Neuron (in vitro differentiated cells): ENCODE measurements at regions not wholly inside any gene's neighbourhood (a gene's known extent, or its start where the extent isn't known, plus 50 kb on each side); places are given as distances from the start of the nearest gene placed in this dataset.
"Not testable (repeated sequence)": the region's sequence is repeated elsewhere in the genome, so short reads cannot be mapped to it uniquely, and the experiment has no call there.

Experiments used
- H2AFZ ChIP-seq: one replicate; pipeline ENCODE4 v1.6.1; 2013; ENCODE audit warnings: low read depth, mild to moderate bottlenecking, inconsistent platforms, low read length, moderate library complexity
- H3K27me3 ChIP-seq: one replicate; pipeline ENCODE4 v1.6.1; 2013; ENCODE audit warnings: low read length; ENCODE audit not compliant: insufficient read depth
- H3K36me3 ChIP-seq: one replicate; pipeline ENCODE4 v1.6.1; 2013; ENCODE audit warnings: low read length; ENCODE audit not compliant: insufficient read depth
- H3K4me1 ChIP-seq: one replicate; pipeline ENCODE4 v1.6.1; 2013; ENCODE audit warnings: low read length; ENCODE audit not compliant: insufficient read depth
- H3K4me3 ChIP-seq: 2 replicates; pipeline ENCODE4 v1.5.1; 2013; ENCODE audit warnings: mild to moderate bottlenecking, low read length, moderate library complexity
- H3K9me3 ChIP-seq: one replicate; pipeline ENCODE4 v1.6.1; 2013; ENCODE audit warnings: low read length

DNA sequence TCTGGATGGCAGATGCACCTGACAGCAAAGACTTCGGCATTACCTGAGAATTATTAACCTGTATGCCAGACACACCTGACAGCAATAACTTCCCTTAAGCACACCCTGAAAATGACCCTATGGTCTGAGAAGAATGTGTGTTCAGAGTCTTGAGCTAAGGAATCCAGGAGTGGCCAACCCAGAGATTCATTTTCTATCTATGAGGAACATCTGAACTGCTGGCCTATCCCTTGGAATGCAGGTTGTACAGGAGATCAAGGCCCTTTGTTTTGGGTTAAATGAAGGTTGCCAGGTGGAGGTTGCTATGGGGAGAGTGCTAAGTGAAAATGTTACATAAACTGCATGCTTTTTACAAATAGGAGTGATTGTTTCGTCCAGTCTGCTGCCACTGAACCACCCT, 200.9 kb upstream of the MEIS1 start:
- H3K4me1 ChIP-seq = no peaks in the 10 kb centered on the region
- H3K9me3 ChIP-seq = no peaks in the 10 kb centered on the region
- H3K36me3 ChIP-seq = no peaks in the 10 kb centered on the region
- no peak overlapping the region for H2AFZ ChIP-seq
- H3K4me3 ChIP-seq = no peak overlapping the region
- H3K27me3 ChIP-seq = no peaks in the 10 kb centered on the region

DNA sequence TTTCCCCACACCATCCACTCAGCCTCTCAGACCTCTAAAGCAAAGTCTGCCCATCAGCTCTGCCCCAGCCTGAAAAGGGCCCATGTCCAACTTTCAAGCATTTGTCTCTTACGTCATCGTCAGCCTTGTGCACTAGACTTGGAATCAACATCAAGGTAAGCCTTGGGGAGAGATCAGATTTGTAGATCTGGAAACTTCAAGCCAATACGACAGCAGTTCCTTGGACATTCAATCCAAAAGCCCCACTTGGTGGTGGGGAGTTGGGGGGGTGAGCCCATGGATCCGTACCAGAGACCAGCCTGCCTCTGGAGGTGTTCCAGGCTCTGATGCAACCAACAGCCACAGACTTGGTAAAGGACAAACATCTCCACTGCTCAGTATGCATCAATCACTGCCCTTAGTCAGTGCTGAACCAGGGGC, 206.8 kb upstream of the MEIS1 start:
- no peaks in the 10 kb centered on the region for H3K36me3 ChIP-seq
- no peaks in the 10 kb centered on the region for H3K27me3 ChIP-seq
- no peak overlapping the region for H2AFZ ChIP-seq
- no peak overlapping the region for H3K4me3 ChIP-seq
- H3K4me1 ChIP-seq = no peaks in the 10 kb centered on the region
- no peaks in the 10 kb centered on the region for H3K9me3 ChIP-seq

DNA sequence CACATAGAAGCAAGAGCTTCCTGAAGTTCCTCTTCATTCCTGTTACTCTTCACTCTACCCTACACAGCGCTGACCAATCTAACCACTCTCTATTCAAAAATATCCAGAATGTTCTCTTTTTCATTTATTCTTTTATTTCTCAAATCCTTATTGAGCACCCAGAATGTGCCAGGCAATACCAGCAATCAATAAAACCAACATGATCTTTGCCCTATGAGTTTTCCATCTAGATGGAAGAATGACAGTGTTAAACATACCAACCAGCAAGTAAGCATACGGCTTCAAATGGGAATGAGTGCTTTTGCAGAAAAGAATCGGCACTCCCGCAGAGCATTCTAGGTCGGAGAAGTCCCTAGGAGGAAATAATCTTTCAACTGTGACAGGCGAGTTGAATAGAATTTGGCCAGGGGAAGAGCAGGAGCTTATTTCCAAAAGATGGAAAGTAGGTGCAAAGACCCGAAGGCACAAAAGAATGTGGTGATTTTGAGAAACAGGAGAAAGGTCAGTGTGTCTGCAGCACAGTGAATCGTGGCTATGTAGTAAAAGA, 217.8 kb upstream of the MEIS1 start:
- no peaks in the 10 kb centered on the region for H3K4me1 ChIP-seq
- H3K36me3 ChIP-seq = no peaks in the 10 kb centered on the region
- H3K9me3 ChIP-seq = no peaks in the 10 kb centered on the region
- no peak overlapping the region for H3K4me3 ChIP-seq
- H2AFZ ChIP-seq = no peak overlapping the region
- no peaks in the 10 kb centered on the region for H3K27me3 ChIP-seq

DNA sequence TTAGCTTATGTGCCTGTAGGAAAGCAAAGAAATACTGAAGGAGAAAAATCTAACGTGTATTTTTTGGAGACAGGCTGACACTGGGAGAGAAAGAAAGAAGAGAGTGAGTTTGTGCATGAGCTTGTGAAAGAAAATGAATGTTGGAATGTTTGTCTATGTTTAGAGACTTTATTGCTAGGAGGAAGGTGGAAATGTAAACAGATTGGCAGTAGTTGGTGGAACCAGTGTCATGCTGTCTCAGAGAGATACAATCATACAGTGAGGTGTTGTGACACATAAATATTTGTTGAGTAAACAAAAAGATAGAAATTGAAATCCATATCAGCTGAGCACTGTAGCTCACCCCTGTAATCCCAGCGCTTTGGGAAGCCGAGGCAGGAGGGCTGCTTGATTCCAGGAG, 222.2 kb upstream of the MEIS1 start:
- Histone ChIP-seq H2AFZ (no peak overlapping the region), H3K9me3 (no peaks in the 10 kb centered on the region), H3K27me3 (no peaks in the 10 kb centered on the region), H3K4me1 (no peaks in the 10 kb centered on the region), H3K36me3 (no peaks in the 10 kb centered on the region), H3K4me3 (no peak overlapping the region)

DNA sequence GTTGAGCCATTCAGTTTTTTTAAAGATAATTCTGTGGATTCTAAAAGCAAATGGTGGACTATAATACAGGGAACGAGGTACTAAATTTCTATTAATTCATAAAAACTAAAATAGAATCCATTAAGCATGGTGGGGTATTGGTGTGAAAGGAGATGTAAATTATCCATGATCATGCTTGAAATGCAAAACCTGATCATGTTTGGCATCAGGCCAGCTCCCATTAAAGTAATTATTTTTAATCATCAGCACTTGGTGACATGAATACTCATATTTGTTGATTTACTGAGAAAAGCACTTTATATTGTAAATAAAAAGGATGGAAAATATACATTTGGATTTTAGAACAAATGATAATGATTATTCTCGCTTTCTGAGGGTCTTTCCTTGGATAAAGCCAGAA, 232.3 kb upstream of the MEIS1 start:
- no peaks in the 10 kb centered on the region for H3K36me3 ChIP-seq

DNA sequence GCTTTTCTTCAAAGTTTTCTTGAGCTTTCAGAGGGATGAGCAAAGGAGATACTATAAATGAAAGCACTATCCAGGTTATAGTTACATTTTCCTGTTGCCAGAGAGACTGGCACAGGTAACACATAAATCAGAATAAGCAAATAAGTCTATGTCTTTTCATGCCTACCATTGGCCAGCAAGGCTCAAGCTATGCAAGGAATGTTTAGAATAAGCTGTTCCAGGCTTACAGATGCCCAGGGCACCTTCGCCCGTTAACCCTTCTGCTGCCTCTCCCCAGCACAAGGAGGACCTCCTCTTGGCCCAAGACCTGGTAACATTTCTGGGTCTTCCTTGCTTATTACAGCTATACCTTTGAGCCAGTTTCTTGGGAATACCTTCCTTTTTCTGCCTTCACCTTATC, 233.7 kb upstream of the MEIS1 start:
- Histone ChIP-seq H3K27me3 (no peaks in the 10 kb centered on the region), H3K4me3 (no peak overlapping the region), H3K4me1 (no peaks in the 10 kb centered on the region), H3K9me3 (no peaks in the 10 kb centered on the region), H3K36me3 (no peaks in the 10 kb centered on the region), H2AFZ (no peak overlapping the region)

More for the DNA sequence above, 232.3 kb upstream of the MEIS1 start:
- Histone ChIP-seq H3K4me3 (no peak overlapping the region), H3K9me3 (no peaks in the 10 kb centered on the region), H3K4me1 (no peaks in the 10 kb centered on the region), H2AFZ (no peak overlapping the region), H3K27me3 (no peaks in the 10 kb centered on the region)

DNA sequence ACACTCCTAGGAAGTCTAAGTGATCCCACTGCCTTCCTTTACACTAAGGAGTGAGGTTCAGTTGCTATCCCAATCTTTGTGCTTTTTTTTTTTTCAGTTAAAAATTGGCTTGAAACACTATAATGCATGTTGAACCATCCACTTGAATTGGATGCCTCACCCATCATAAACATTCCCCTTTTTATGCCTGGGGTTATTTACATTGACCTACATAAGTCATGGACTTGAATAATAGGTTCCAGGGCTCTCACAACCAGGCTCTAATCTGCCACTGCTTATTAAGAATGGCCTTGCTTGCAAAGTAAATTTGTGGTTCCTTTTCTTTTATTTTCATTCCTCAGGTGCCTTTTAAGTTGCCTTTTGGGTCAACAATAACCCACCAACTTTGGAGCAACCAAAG, 236.1 kb upstream of the MEIS1 start:
- Histone ChIP-seq H3K9me3 (no peaks in the 10 kb centered on the region), H3K27me3 (no peaks in the 10 kb centered on the region), H2AFZ (no peak overlapping the region), H3K4me1 (no peaks in the 10 kb centered on the region), H3K36me3 (no peaks in the 10 kb centered on the region), H3K4me3 (no peak overlapping the region)

DNA sequence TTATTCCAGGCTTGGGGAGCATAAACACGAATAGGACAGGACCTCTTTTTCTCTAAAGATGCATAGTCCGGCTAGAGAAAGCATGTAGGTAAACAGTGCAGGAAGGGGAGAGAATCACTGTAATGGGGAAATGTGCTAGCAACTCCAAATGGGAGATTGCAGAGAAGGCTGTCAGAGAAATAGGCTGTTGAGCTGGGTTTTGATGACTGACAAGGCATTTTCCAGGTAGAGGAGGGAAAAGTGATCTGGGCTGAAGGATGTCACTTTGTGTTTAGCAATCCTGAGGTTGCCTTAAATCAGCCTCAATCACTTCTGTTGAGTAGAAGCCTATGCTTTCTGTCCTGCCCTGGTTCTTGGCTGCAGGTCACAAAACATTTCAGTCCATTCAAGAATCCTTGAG, 242.0 kb upstream of the MEIS1 start:
- no peaks in the 10 kb centered on the region for H3K27me3 ChIP-seq
- H3K4me3 ChIP-seq = no peak overlapping the region
- H3K4me1 ChIP-seq = no peaks in the 10 kb centered on the region

DNA sequence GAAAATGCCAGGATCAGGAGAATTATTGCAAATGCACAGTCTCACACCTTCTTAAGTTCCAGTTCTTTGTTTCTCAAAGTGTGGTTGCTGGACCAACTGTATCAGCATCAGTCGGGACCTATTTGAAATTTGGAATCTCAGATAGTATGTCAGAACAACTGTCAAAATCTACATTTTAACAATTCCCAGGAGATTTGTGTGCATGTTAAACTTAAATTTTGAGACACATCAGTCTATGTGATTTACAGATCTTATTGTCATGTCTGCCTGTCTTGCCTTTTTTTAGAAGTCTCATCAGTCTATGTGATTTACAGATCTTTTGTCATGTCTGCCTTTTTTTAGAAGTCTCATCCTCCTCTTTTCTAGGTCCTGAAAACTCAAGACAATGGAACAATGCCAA, 243.6 kb upstream of the MEIS1 start:
- no peak overlapping the region for H2AFZ ChIP-seq
- no peaks in the 10 kb centered on the region for H3K27me3 ChIP-seq
- no peaks in the 10 kb centered on the region for H3K4me1 ChIP-seq
- H3K9me3 ChIP-seq = no peaks in the 10 kb centered on the region
- H3K4me3 ChIP-seq = no peak overlapping the region
- H3K36me3 ChIP-seq = no peaks in the 10 kb centered on the region

More for the DNA sequence above, 242.0 kb upstream of the MEIS1 start:
- no peak overlapping the region for H2AFZ ChIP-seq
- H3K36me3 ChIP-seq = no peaks in the 10 kb centered on the region
- no peaks in the 10 kb centered on the region for H3K9me3 ChIP-seq

DNA sequence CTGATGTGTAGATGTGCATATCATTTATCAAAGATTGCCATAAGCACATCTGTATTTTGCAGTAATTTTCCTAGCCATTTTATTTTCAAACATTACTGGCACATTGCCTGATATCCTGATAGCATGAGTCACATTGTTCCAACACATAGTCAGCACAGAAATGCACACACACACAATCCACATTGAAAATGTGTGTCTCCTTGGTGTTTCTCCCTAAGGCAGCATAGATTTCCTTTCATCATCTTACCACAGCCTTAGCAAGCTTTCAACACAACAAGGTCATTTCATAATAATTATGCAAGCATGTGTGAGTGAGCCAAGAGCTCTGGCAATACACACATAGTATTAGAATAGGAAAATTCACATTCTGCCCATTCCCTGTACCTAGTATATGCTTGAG, 245.4 kb upstream of the MEIS1 start:
- Histone ChIP-seq H3K27me3 (no peaks in the 10 kb centered on the region), H3K9me3 (no peaks in the 10 kb centered on the region), H3K4me3 (no peak overlapping the region), H3K36me3 (no peaks in the 10 kb centered on the region), H3K4me1 (no peaks in the 10 kb centered on the region), H2AFZ (no peak overlapping the region)

DNA sequence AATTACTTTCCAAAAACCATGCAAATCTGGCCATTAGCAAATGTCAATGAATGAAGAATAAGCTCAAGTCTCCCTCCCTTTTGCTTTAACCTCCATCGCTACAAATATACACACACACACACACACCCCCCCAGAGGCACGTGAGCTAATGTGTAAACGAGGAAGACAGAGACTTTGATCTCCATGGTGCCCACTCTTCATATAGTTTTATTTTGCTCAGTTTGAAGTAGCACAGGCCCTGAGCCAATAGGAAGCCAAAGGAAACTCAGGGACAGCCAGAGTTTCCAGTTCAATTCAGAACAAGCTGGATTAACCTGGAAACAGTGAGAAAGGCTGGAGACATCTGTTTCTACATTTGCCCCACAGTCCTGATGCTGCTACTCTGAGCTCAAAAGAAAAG, 248.4 kb upstream of the MEIS1 start:
- H3K9me3 ChIP-seq = no peaks in the 10 kb centered on the region
- no peak overlapping the region for H2AFZ ChIP-seq
- no peaks in the 10 kb centered on the region for H3K36me3 ChIP-seq
- H3K27me3 ChIP-seq = no peaks in the 10 kb centered on the region
- H3K4me3 ChIP-seq = no peak overlapping the region
- H3K4me1 ChIP-seq = no peaks in the 10 kb centered on the region

DNA sequence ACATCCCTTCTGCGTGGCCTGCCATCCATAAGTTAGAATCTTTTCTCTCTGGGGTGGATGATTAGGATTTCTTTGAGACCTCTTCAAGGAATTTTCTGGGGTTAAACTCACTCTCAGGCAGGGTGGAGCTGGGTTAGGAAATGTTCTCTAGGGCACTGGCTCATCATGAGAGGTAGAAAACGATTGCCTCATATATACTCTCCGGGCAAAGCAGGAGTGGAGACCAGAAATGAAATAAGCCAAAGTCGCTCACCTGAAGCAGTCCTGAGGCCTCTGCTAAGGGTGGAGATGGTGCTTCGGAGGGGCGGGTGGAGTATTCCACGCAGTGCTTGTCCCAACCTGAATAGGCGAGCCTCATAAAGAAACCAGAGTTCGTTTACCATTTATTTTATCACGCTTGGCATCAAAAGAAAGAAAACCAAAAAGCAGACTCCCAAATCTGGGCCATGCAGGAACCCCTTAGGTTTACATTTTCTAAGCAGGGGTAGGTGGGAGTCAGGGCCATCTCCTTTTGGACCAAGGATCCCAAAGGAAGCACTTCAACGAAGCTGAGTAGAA, 249.3 kb upstream of the MEIS1 start:
- Histone ChIP-seq H3K9me3 (no peaks in the 10 kb centered on the region), H3K4me3 (no peak overlapping the region), H3K4me1 (no peaks in the 10 kb centered on the region), H3K27me3 (no peaks in the 10 kb centered on the region), H2AFZ (no peak overlapping the region), H3K36me3 (no peaks in the 10 kb centered on the region)

DNA sequence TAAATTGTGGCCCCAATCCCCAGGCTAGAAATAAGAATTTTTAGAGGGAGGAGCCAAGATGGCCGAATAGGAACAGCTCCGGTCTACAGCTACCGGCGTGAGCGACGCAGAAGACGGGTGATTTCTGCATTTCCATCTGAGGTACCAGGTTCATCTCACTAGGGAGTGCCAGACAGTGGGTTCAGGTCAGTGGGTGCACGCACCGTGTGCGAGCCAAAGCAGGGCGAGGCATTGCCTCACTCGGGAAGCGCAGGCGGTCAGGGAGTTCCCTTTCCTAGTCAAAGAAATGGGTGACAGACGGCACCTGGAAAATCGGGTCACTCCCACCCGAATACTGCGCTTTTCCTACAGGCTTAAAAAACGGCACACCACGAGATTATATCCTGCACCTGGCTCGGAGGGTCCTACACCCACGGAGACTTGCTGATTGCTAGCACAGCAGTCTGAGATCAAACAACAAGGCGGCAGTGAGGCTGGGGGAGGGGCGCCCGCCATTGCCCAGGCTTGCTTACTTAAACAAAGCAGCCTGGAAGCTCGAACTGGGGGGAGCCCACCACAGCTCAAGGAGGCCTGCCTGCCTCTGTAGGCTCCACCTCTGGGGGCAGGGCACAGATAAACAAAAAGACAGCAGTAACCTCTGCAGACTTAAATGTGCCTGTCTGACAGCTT, 257.7 kb upstream of the MEIS1 start:
- not testable (repeated sequence) for H3K4me1 ChIP-seq, H3K27me3 ChIP-seq, H3K4me3 ChIP-seq, H2AFZ ChIP-seq, H3K36me3 ChIP-seq, H3K9me3 ChIP-seq

DNA sequence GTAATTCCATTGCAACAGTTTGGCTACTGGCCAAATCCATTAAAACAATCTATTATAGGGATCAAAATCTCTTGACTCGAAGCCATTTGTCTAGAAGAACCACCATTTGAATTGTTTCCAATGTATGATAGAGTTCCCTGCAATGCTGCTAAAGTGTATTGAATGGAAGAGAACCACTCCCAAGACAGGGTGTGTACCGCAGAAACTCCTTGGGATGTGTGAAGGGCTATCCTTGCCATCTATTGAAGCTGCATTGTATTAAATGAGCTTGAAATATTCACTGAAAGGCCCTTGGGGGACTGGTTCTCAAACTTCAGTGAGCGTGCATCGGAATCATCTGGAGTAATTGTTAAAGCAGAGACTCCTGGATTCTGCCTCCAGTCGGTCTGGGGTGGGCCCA, 260.4 kb upstream of the MEIS1 start:
- Histone ChIP-seq H3K4me1 (no peaks in the 10 kb centered on the region), H3K4me3 (no peak overlapping the region), H2AFZ (no peak overlapping the region), H3K36me3 (no peaks in the 10 kb centered on the region), H3K9me3 (no peaks in the 10 kb centered on the region), H3K27me3 (no peaks in the 10 kb centered on the region)
